Natural killer cell treated with Interleukin-12 subunit alpha and Interleukin-12 subunit beta and Interleukin-15 and Interleukin-18, amount 100 ng/mL, for 72 hours (primary cell): ENCODE measurements at regions not wholly inside any gene's neighbourhood (a gene's known extent, or its start where the extent isn't known, plus 50 kb on each side); places are given as distances from the start of the nearest gene placed in this dataset.

Source experiments
- ATAC-seq, 2 donors: fragments of 150-1000 bp; cut with Tn5 transposase in 1 of 2; sonication (Bioruptor Pico), chemical (Tn5 transposase) in 1 of 2; 2 replicates each; pipeline ENCODE4 v1.10.0; 2021
- DNase-seq: peaks from one replicate; pipeline ENCODE4 v3.0.0; 2022; ENCODE audit warnings: low spot score
- H3K27ac Mint-ChIP-seq, 2 donors: 1 replicate in 1 of 2; 2 replicates in 1 of 2; pipeline ENCODE4 v1.8.0; 2022; ENCODE audit warnings: mixed read lengths in 2 of 2, mild to moderate bottlenecking in 1 of 2, moderate library complexity in 1 of 2
- H3K27me3 Mint-ChIP-seq, 2 donors: 1 replicate in 1 of 2; 2 replicates in 1 of 2; pipeline ENCODE4 v1.8.0; 2022; ENCODE audit warnings: mixed read lengths in 2 of 2
- H3K36me3 Mint-ChIP-seq: one replicate; pipeline ENCODE4 v1.8.0; 2022; ENCODE audit warnings: mixed read lengths
- H3K4me1 Mint-ChIP-seq, 2 donors: 1 replicate in 1 of 2; 2 replicates in 1 of 2; pipeline ENCODE4 v1.8.0; 2022; ENCODE audit warnings: low read depth in 2 of 2, mixed read lengths in 2 of 2, mild to moderate bottlenecking in 1 of 2
- H3K4me3 Mint-ChIP-seq: one replicate; pipeline ENCODE4 v1.8.0; 2022; ENCODE audit warnings: mixed read lengths
- H3K9me3 Mint-ChIP-seq: 2 replicates; pipeline ENCODE4 v1.8.0; 2022; ENCODE audit warnings: mixed read lengths

GRCh38 chr13:22461854-22462490, 718.8 kb upstream of the SGCG start:
- peaks cover 3% of the 10 kb centered on the region for H3K9me3 Mint-ChIP-seq
- no peak overlapping the region for H3K27ac Mint-ChIP-seq
- no peak for ATAC-seq
- DNase-seq = no peak
- no peaks in the 10 kb centered on the region for H3K4me1 Mint-ChIP-seq
- no peaks in the 10 kb centered on the region for H3K27me3 Mint-ChIP-seq
- H3K36me3 Mint-ChIP-seq = no peaks in the 10 kb centered on the region
- no peak overlapping the region for H3K4me3 Mint-ChIP-seq

GRCh38 chr13:22463089-22463488, 717.7 kb upstream of the SGCG start:
- no peaks in the 10 kb centered on the region for H3K27me3 Mint-ChIP-seq
- no peak overlapping the region for H3K27ac Mint-ChIP-seq
- H3K4me3 Mint-ChIP-seq = no peak overlapping the region
- no peaks in the 10 kb centered on the region for H3K36me3 Mint-ChIP-seq
- peaks cover 3% of the 10 kb centered on the region for H3K9me3 Mint-ChIP-seq
- H3K4me1 Mint-ChIP-seq = no peaks in the 10 kb centered on the region
- no peak for ATAC-seq
- no peak for DNase-seq

- H3K4me1 Mint-ChIP-seq = no peaks in the 10 kb centered on the region
- H3K27ac Mint-ChIP-seq = no peak overlapping the region
- DNase-seq = no peak
- peaks cover 3% of the 10 kb centered on the region for H3K9me3 Mint-ChIP-seq
- no peaks in the 10 kb centered on the region for H3K27me3 Mint-ChIP-seq
- no peak overlapping the region for H3K4me3 Mint-ChIP-seq
- H3K36me3 Mint-ChIP-seq = no peaks in the 10 kb centered on the region
- no peak for ATAC-seq
Measured at GRCh38 chr13:22468045-22468444, 712.7 kb upstream of the SGCG start.

- Mint-ChIP-seq H3K27ac (no peak overlapping the region), H3K36me3 (no peaks in the 10 kb centered on the region), H3K27me3 (no peaks in the 10 kb centered on the region), H3K4me1 (no peaks in the 10 kb centered on the region), H3K4me3 (no peak overlapping the region), H3K9me3 (peaks cover 2% of the 10 kb centered on the region)
- DNase-seq (no peak), ATAC-seq (no peak)
Measured at GRCh38 chr13:22468824-22469223, 712.0 kb upstream of the SGCG start.

GRCh38 chr13:22469452-22469851, 711.3 kb upstream of the SGCG start:
- H3K9me3 Mint-ChIP-seq = no peaks in the 10 kb centered on the region
- no peaks in the 10 kb centered on the region for H3K36me3 Mint-ChIP-seq
- no peaks in the 10 kb centered on the region for H3K27me3 Mint-ChIP-seq
- no peak overlapping the region for H3K4me3 Mint-ChIP-seq
- DNase-seq = no peak
- no peak overlapping the region for H3K27ac Mint-ChIP-seq
- no peaks in the 10 kb centered on the region for H3K4me1 Mint-ChIP-seq
- ATAC-seq = no peak

GRCh38 chr13:22470075-22470474, 710.7 kb upstream of the SGCG start:
- Mint-ChIP-seq H3K4me1 (no peaks in the 10 kb centered on the region), H3K27ac (no peak overlapping the region), H3K9me3 (no peaks in the 10 kb centered on the region), H3K36me3 (no peaks in the 10 kb centered on the region), H3K27me3 (no peaks in the 10 kb centered on the region), H3K4me3 (no peak overlapping the region)
- no peak for ATAC-seq
- DNase-seq = no peak

- ATAC-seq (no peak), DNase-seq (no peak)
- Mint-ChIP-seq H3K27ac (no peak overlapping the region), H3K27me3 (no peaks in the 10 kb centered on the region), H3K4me1 (no peaks in the 10 kb centered on the region), H3K9me3 (peaks cover 9% of the 10 kb centered on the region), H3K4me3 (no peak overlapping the region), H3K36me3 (no peaks in the 10 kb centered on the region)
Measured at GRCh38 chr13:22482496-22483000, 698.2 kb upstream of the SGCG start.

- peaks cover 9% of the 10 kb centered on the region for H3K9me3 Mint-ChIP-seq
- DNase-seq (no peak), ATAC-seq (no peak)
- no peaks in the 10 kb centered on the region for H3K36me3 Mint-ChIP-seq
- no peak overlapping the region for H3K27ac Mint-ChIP-seq
- H3K4me1 Mint-ChIP-seq = no peaks in the 10 kb centered on the region
- H3K4me3 Mint-ChIP-seq = no peak overlapping the region
- H3K27me3 Mint-ChIP-seq = no peaks in the 10 kb centered on the region
Measured at GRCh38 chr13:22483276-22483675, 697.5 kb upstream of the SGCG start.

- Mint-ChIP-seq H3K4me1 (no peaks in the 10 kb centered on the region), H3K36me3 (no peaks in the 10 kb centered on the region), H3K9me3 (peaks cover 3% of the 10 kb centered on the region), H3K27me3 (no peaks in the 10 kb centered on the region), H3K4me3 (no peak overlapping the region), H3K27ac (no peak overlapping the region)
- DNase-seq (no peak), ATAC-seq (no peak)
Measured at GRCh38 chr13:22486490-22486889, 694.3 kb upstream of the SGCG start.

GRCh38 chr13:22487932-22488331, 692.8 kb upstream of the SGCG start:
- ATAC-seq (no peak), DNase-seq (no peak)
- Mint-ChIP-seq H3K27ac (no peak overlapping the region), H3K27me3 (no peaks in the 10 kb centered on the region), H3K4me3 (no peak overlapping the region), H3K4me1 (no peaks in the 10 kb centered on the region), H3K36me3 (no peaks in the 10 kb centered on the region), H3K9me3 (no peaks in the 10 kb centered on the region)

GRCh38 chr13:22489771-22490170, 691.0 kb upstream of the SGCG start:
- Mint-ChIP-seq H3K4me3 (no peak overlapping the region), H3K27ac (no peak overlapping the region), H3K36me3 (no peaks in the 10 kb centered on the region), H3K9me3 (peaks cover 3% of the 10 kb centered on the region), H3K4me1 (no peaks in the 10 kb centered on the region), H3K27me3 (no peaks in the 10 kb centered on the region)
- no peak for DNase-seq
- ATAC-seq = no peak

- Mint-ChIP-seq H3K36me3 (no peaks in the 10 kb centered on the region), H3K9me3 (peaks cover 4% of the 10 kb centered on the region), H3K27me3 (no peaks in the 10 kb centered on the region), H3K4me3 (no peak overlapping the region), H3K27ac (no peak overlapping the region), H3K4me1 (no peaks in the 10 kb centered on the region)
- DNase-seq (no peak), ATAC-seq (no peak)
Measured at GRCh38 chr13:22495819-22496218, 685.0 kb upstream of the SGCG start.

GRCh38 chr13:22496803-22497508, 683.8 kb upstream of the SGCG start:
- H3K4me3 Mint-ChIP-seq = no peak overlapping the region
- H3K9me3 Mint-ChIP-seq = peaks cover 4% of the 10 kb centered on the region
- no peaks in the 10 kb centered on the region for H3K27me3 Mint-ChIP-seq
- DNase-seq = no peak
- ATAC-seq = no peak
- no peaks in the 10 kb centered on the region for H3K36me3 Mint-ChIP-seq
- no peak overlapping the region for H3K27ac Mint-ChIP-seq
- no peaks in the 10 kb centered on the region for H3K4me1 Mint-ChIP-seq

GRCh38 chr13:22497991-22498780, 682.6 kb upstream of the SGCG start:
- Mint-ChIP-seq H3K4me3 (no peak overlapping the region), H3K4me1 (no peaks in the 10 kb centered on the region)
- ATAC-seq = no peak

More at GRCh38 chr13:22497991-22498780, 682.6 kb upstream of the SGCG start:
- Mint-ChIP-seq H3K27me3 (no peaks in the 10 kb centered on the region), H3K9me3 (peaks cover 10% of the 10 kb centered on the region), H3K27ac (no peak overlapping the region), H3K36me3 (no peaks in the 10 kb centered on the region)
- no peak for DNase-seq
